ENCODE measurements at regions not wholly inside any gene's neighbourhood (a gene's known extent, or its start where the extent isn't known, plus 50 kb on each side); places are given as distances from the start of the nearest gene placed in this dataset.

DNA sequence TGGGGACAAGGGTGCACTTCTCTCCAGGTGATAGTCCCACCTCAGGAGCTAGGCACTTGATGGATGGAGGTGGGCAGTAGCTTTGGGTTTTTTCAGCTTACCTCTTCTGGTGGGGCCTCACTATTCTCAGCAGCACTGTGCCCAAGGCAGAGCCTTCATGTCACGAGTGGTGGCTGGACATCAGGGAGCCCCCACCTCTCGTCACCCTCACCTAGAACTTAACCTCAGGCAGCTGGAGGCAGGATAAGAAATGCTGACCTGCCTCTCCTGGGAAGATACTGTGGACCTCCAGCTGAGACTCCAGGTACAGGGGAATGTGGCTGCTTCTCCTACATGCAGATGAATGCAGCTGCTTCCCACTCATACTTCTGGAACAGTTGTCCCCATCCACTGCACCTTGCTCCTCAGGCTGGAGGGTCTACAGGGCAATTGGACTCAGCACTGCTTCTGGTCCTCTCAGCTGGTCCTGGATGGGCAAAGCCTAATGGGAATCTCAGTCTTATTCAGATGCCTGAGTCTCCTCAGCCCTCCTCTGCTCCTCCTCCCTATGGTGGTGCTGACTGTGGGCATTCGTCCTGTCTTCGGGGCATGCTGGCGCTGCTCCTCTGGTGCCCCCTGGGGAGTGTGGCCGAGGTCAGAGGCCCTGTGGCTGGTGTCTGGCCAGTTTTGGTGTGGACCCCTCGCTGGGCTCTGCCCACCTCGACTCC, 129.9 kb downstream of the KLF13 start:
- no peak for DNase-seq

DNA sequence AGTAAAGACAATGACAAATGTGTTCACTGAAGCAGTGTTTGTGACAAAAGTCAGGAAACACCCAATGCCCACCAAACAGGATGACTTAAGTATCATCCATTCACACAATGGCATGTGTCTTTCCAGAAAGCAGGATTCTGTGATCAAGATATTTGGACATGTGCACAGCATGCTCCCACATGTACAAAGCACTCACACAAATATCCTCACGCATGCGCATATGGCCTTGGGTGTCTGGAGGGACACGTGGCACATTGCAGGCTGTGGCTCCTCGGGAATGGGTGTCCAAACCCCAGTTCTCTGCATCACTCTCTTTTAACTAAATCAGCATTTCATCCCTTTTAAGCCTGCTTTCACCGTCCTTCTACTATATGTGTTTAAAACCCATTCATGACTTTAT, 130.5 kb downstream of the KLF13 start:
- DNase-seq: no peak

DNA sequence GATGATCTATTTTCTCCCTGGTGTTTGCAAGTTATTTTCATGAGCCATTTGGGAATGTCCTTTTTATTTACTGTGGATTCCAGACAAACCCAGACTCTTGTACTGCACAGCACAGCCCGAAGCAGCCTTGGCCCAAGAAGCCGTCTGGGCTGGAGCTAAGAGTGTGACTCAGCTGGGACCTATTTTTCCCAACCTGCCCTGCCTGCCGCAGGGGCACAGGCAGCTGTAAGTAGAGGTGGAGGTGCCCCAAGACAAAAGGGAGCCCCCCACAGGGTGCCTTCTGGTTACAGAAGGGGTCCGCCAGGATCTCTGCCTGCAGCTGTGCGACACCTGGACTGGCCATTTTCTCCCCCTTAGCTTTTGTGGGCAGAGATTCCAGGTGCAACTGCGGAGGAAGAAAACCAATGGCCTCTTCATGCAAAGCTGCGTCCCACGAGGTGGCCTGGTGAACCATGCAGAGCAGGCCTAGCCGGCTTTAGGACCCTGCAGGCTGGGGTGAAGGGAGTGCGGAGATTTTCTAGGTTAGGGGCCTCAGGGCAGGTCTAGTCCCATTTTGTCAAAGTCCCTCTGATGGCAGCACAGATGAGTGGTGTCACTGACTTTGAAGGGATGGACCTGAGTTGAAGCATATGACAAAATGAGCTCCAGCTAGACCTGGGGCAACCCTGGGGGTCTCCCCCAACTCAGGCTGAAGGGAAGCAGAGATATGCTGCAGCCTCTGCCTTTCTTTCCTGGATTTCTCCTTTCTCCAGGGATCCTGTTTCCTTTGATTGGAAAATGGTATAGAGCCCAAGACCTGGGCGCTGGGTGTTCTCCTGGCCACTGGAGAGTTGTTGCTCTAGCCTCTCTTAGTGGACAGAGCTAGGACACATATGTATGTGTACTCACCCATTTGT, 131.2 kb downstream of the KLF13 start:
- DNase-seq: no peak

DNA sequence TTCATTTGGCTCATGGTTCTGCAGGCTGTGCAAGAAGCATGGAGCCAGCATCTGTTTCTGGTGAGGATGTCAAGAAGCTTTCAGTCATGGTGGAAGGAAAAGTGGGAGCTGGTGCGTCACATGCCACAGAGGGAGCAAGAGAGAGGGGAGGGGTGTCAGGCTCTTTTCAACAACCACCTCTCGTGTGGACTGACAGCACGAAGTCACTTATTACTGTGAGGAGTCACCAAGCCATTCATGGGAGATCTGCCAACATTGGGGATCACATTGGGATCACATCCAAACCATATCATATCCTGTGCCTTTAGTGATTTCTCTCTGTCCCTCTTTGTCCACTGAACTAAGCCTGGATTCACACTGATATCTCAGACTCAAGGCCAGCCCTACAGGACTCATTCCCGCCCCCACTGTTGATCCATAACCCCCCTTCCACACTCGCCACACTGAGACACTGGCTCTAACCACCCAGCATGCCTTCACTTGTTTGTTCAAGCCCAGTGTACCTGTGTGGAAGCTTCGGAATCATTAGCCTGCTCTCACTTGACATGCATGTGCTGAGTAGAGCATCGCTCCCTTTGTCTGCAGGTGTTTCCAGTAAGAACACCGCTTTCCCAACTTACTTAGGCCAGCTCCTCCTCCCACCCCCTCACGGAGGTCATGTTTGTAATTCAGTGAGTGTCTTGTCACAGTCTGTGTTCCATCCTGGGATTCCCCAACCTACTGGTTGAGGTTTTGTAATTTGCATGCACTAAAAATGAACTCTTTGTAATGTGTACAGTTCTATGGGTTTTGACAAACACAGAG, 132.2 kb downstream of the KLF13 start:
- no peak for DNase-seq

DNA sequence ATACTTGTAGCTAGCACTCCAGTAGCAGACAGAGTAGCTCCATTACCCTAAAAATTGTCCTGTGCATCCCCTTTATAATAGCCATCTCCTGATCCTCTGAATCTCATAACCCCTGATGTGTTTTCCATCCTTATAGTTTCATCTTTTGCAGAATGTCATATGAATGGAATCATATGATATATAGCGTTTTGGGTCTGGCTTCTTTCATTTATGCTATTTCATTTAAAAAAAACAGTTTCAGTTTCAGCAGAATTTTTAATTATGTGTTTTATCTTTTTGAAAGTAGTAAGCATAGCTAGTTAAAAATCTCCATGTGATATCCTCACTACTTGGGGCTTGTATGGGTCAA, 132.7 kb downstream of the KLF13 start:
- no peak for DNase-seq

DNA sequence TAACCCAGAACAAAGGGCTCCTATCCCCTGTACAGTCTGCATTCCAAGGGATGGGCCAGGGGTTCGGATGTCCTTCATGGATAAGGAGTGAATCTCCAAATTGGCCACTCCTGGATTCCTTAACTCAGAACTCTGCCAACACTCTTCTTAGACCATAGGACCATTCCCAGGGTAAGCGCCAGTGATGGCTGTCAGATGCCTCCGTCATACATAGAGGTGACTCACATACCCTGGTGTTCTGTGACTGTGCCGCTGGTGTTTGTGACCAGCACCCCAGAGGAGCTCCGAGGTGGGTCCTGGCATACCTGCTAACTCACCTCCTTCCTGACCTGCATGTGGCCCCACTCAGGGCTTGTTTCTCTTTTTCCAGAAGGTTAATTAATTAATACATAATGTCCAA, 134.7 kb downstream of the KLF13 start:
- DNase-seq: no peak

DNA sequence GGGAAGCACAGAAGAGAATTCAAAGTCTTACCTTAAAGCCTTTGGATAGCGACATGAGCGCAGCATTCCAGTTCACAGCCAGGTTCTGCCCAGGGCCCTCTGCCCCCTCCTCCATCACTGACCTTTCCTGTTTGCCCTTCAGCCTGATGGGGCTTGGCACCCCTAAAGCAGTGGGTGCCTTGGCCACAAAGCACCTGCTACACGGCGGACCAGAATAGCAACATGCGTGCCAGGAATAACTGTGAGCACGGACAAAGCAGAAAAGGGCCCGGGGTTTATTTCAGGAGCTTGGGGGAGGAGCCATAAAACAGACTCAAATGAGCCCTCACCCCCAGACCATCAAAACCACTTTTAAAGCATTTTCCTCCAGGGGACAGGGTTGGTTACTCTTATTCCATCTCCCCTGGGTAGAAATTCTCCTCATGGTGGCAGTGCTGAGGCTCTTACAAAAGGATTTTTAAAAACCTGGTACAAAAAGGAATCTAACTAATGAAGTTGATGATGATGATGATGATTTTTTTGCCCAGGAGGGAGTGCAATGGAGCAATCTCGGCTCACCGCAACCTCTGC, 135.4 kb downstream of the KLF13 start:
- DNase-seq: no peak

DNA sequence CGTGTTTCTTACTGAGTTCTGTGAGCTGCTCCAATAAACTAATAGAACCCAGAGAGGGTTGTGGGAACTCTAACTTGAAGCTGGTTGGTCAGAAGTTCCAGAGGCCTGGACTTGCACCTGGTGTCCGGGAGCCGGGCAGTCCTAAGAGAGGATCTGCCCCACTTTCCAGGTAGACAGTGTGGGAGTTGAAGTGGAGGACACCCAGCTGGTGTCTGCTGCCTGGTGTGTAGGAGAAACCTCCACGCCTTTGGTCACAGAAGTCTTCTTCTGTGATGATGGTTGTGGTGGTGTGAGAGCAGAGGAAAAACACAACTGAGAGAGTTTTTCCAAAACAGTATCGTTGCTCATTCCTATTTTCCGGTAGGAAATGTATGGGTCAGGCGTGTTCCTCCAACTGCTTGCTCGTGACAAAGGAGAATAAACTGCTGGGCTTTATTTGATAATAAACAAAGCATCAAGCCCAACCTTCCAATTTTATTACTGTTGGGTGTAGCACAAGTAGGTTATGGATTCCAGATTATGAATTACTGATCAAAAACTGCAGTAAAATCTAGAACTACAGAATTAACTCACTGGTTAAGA, 137.0 kb downstream of the KLF13 start:
- peak; percentile 27 for DNase-seq

DNA sequence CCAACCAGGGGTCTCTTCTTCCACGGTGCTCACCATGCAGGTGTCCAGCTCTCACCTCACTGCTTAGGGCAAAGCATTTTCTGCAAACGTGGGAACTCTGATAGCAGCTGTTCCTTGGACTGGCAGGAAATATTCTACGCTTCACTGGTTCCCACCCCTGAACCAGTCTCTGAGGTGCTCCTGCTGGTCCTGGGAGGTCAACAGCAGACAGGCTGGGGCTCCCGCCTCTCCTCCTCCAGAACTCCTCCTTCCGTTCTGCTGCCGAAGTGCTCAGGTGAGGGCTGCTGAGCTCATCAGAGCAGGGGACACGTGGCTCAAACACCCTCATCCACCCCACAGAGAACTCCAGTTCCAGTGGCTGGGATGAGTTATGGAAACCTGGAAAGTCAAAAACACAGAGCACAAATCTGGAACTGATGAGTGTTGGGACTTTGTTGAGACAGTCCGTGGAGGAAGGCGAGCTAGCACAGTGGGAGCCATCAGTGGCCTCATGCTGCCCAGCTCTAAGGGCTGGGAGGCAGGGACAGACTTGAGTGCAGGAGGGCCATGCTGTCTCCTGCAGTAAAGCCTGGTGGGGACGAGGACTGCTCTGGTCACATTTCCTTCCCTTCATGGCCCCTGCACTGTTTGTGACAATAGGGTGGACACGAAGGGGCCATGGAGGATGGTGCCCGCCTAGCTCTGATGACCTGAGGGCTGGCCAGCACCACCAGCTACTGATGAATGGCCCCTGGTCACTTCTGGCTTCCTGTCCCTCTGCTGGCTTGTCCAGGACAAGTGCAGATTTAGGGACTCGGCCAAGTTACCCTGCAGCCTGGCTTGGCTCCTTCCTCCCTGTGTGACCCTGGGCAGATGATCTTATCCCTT, 137.8 kb downstream of the KLF13 start:
- peak; percentile 66 for DNase-seq

DNA sequence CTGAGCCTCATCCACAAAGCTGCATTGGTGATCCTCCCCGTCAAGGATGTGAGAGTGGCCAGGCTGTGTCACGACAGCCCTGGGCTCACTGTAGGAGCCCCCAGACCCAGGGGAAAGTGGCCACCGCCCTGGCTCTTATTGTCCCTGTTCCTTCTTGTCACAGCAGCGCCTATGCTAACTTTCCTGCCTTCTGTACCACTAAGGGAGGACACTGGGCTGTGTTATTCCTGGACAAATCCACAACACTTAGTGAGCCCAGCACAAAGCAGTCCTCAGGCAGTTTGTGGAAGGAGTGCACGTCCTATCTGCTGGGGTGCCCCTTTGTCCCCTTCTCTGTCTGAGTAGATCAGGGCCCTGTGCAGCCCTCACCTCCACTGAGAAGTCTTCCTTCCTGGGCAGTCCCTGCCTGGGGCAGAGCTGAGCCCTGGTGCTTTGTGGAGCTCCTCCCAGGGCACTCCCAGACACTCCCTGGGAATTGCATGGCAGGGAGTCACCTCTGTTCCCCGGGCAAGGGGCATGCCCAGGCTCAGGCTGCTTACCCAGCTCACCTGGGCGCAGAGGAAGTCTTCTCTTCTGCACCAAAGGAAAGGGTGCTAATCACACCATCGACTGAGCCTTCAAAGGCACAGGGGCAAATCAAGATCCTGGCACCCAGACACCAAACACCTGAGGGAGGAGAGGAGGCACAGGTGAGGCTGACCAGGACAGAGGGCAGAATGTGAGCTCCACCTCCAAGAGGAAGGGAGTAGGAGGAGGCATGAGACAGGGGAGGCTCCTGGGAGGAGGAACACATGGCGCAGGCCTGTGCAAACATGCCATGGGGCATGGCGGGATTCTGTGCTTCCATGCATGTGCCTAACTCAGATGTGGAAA, 138.7 kb downstream of the KLF13 start:
- peak; percentile 9 for DNase-seq

DNA sequence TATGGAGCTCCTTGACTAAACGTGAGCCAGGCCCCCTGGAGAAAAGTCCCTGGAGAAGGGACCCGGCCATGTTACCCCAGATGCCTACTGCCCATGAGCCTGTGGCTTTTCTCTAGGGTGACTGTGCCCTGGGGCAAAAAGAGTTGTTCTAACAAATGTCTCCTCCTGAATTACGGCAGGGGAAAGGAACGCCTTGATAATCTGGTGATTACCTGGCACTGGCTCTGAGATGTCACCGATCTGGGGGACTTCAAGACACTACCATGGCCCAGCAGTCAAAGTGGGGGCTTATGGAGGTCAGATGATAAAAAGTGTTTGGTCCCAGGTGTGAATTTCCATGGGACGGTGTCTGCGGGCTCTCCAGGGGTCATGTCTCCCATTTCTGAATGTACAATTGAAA, 140.7 kb downstream of the KLF13 start:
- DNase-seq: no peak

DNA sequence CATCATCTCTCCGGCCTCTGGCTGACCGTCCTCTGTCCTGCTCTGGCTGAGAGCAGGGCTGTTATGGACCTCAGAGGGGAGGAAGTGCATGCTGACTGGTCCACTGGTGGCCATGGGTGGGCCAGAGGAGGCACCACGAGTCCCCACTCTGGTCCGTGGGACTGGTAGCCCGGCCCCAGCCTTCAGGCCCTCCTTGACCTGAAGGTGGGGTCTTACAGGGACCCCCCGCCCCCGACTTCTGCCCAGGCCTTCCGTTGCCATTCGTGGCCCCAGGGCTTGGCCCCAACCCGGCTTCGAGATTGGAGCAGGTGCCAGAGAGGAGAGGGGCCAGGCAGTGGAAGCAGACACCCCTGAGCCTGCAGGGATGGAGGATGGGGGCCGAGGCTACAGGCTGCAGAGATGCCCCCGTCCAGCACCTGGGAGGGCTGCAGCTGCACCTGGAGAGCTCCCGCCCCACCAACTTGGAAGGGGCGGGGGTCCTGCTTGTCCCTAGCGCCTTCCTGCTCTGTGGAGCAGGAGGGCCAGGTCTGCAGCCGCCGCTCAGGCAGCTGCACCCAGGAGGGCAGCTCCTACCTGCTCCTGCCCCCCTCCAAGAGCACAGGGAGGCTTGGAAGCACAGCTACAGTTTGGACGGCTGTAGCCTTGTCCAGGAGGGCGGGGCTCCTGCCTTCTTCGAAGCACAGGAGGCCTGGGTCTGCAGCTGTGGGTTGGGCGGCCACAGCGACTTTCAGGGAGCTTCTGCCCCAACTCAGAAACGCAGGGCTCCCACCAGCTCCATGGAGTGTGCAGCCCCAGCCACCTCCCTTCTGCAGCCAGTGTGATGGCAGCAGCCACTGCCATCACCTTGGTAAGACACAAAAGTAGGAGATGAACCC, 142.5 kb downstream of the KLF13 start:
- no peak for DNase-seq

DNA sequence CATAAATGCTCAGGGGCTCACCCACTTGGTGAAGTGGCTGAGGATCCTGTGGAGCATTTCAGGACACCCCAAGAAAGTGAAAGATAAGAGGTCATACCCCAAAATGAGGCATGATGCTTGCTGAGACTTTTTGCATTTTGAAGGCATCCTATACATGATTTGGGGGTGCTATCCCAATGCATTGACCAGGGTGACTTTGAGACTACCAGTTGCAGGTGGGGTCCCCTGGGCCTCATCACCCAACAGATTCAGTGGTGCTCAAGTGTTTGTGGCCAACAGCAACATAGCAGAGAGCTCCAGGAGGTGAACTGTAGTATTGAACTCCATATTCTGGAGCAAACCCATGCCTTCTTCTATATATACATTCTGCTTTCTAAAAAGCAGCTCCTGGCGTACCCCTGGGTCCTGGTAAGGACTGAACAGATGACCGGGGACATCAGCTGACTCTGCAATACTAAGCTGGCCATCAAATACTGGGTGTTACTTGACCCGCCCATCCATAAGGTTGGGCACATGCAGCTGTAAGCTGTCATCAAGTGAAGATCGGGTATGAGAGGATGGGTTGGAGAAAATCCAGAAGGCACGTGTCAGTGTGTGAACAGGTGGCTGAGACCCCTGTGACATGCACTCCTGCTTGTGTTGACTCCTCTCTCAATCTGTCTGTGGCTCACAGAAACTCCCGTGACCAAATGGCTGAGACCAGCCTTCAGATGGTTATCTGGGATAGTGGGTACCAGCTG, 143.3 kb downstream of the KLF13 start:
- no peak for DNase-seq

DNA sequence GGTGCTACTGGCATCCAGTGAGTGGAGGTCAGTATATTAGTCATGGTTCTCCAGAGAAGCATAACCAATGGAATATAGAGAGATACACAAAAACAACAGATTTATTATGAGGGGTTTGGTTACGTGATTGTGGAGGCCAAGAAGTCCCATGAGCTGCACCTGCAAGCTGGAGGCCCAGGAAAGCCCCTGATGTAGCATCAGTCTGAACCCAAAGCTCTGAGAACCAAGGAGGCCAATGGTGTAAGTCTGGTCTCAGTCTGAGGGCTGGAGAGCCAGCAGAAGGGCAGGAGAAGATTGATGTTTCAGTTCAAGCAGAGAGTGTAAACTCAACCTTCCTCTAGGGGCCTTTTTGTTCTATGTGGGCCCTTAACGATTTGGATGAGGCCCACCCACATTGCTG, 144.1 kb downstream of the KLF13 start:
- DNase-seq: no peak

DNA sequence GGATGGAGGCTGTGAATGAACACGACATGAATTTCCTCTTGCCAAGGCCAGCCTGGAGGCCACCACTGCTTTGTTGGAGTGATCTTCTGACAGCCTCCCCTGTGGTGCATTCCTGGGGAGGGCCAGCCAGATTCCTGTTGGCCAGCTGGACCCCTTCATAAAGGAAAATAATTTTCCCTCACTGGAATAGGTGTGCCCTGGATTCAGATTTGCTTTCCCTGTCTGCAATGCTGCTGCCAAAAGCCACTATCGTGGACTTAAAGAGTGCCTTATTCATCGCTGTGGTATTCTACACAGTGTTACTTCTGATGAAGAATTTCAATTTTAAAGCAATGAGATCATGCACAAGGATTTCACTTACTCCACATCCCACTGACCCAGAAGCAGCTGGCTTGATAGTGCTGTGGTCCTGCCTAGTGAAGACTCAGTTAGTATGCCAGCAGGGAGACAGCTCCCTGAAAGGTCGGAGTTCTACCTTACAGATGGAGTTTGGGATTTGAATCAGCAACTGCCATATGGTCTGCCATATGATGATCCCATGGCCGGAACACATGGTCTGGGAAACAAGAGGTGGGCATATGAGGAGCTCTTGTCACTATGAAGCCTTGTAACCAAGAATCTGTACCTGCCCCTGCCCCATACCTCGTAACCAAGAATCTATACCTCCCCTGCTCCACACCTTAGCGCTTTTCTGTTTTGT, 145.2 kb downstream of the KLF13 start:
- DNase-seq: no peak

DNA sequence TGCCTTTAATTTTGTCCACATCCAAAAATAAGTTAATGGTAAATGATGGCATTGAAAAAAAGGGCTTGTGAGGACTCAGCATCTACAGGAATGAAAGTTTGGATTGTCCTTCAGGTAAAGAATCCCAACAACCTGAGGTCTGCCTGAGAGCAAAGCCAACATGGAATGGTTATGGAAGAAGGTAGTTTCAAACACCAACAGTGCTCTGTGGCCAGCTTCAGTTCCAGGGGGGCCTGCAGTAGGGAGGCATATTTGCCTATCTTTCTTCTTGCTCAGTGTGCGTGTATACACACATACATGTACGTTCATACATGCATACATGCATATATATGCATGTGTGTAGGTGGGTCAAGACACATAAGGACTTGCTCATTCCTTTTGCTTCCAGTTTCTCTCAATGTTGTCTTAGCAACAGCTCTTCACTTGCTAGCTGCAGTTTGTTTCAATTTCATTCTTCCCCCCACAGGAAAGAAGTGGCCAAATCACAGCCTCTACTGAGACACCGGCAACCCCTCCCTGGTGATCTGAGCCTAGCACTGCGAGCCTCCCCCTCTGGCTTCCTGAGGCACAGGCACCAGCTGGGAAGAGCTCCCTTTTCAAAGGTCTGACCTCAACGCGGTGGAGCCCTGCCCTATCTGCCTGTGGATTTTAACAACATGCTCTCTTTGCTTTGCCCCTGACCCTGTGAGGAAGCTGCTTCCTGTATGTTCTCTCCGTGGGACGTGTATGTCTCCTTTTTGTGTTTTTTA, 146.2 kb downstream of the KLF13 start:
- DNase-seq: no peak

DNA sequence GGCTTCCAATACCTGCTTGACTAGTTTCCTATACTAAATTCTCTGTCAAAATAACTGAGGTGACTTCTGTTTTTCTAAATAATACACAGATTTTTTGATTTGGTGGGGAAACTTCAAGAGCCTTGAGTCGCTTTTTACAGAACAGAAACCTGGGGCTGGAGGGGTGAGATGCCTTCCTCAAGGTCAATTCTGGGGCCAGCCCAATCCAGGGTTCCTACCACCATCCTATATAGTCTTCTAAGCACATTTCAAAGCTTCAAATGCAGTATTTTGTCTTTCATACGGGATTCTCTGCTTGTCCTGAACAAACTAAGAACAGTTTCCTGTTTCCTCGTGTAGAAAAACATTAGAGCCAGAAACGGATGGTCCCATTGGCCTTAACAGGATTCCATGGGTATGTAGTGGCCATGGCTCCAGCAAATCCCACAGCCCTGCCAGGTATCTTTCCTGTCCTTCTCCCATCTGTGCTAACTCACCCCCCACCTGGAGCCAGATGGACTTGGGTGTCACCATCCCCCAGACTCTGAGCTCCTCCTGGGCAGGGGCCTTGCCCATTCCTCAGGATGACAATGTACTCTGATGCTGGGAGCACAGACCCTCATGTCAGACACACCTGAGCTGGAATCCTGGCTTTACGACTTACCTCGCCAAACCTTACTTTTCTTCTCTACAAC, 146.9 kb downstream of the KLF13 start:
- no peak for DNase-seq

Measured in DMS53 (cell line).